ENCODE measurements at regions not wholly inside any gene's neighbourhood (a gene's known extent, or its start where the extent isn't known, plus 50 kb on each side); places are given as distances from the start of the nearest gene placed in this dataset.

- no peak for TF ChIP-seq CTCF (conservative IDR thresholded peaks at IDR 0.05; ENCODE audit: low read length)
- no peak for TF ChIP-seq EZH2phosphoT487 (IDR thresholded peaks at IDR 0.05; ENCODE audit: borderline replicate concordance)
Measured at GRCh38 chr12:31226639-31227038, 99.3 kb downstream of the SINHCAF start.
